ENCODE measurements at regions not wholly inside any gene's neighbourhood (a gene's known extent, or its start where the extent isn't known, plus 50 kb on each side); places are given as distances from the start of the nearest gene placed in this dataset.

- H3K18ac ChIP-seq (ENCODE audit: extremely low read depth, low read length) = no peak overlapping the region
- H2AFZ ChIP-seq (ENCODE audit: low read length) = no peak overlapping the region
- H2BK15ac ChIP-seq (ENCODE audit: low read length) = no peak overlapping the region
- no peak overlapping the region for H4K5ac ChIP-seq (ENCODE audit: insufficient read length, low read depth, low read length)
- H3K9ac ChIP-seq (replicated peaks in 1 of 4; ENCODE audit: extremely low read depth in 1 of 4, low read depth in 3 of 4, low read length in 3 of 4) = no peak overlapping the region
- H2AK5ac ChIP-seq (ENCODE audit: low read depth, low read length) = no peak overlapping the region
- H3K4me1 ChIP-seq (replicated peaks in 1 of 4; ENCODE audit: control insufficient read depth in 3 of 4, insufficient read depth in 4 of 4, low read length in 3 of 4) = peaks cover 8 to 9% (median 8%) of the 10 kb centered on the region in 4 experiments
- ChIA-PET CTCF (ENCODE audit: partially characterized antibody) (interaction anchor here (0.6 to 4.0 kb wide), 6 partner anchors 10 to 139 kb away, joined by 3 to 26 read pairs (median 5); no protein-coding TSS in a partner anchor), POLR2A (ENCODE audit: partially characterized antibody) (no interaction called here)
- H3K9me3 ChIP-seq (ENCODE audit: insufficient read depth in 2 of 2, low read depth in 1 of 2, low read length in 1 of 2) = no peaks in the 10 kb centered on the region
- H3K23ac ChIP-seq (ENCODE audit: insufficient read length) = no peak overlapping the region
- H2BK5ac ChIP-seq (ENCODE audit: low read depth, low read length) = no peak overlapping the region
- H3K36me3 ChIP-seq (ENCODE audit: control insufficient read depth in 2 of 4, insufficient read depth in 4 of 4, low read length in 3 of 4) = peaks cover 0 to 2% (median 0%) of the 10 kb centered on the region in 4 experiments; a peak in 1 of 8 replicates
- no peak overlapping the region for H3K14ac ChIP-seq (ENCODE audit: insufficient read length)
- H3K27ac ChIP-seq (ENCODE audit: low read depth, low read length) = no peak overlapping the region
- H2BK12ac ChIP-seq (ENCODE audit: low read depth, low read length) = no peak overlapping the region
- H3K4me2 ChIP-seq (ENCODE audit: insufficient read depth in 1 of 2, low read depth in 2 of 2, low read length in 2 of 2) = no peak overlapping the region
- no peak overlapping the region for H2BK120ac ChIP-seq (replicated peaks; ENCODE audit: low read depth, low read length)
- no peaks in the 10 kb centered on the region for H3K79me2 ChIP-seq (ENCODE audit: control insufficient read depth in 1 of 2, insufficient read depth in 2 of 2, low read length in 2 of 2)
- no peaks in the 10 kb centered on the region for H3K27me3 ChIP-seq (replicated peaks in 1 of 4; ENCODE audit: control insufficient read depth in 3 of 4, extremely low read depth in 1 of 4, insufficient read depth in 3 of 4, low read length in 3 of 4)
- no peak for DNase-seq (ENCODE audit: low read depth in 1 of 2, low spot score in 2 of 2)
- H3K79me1 ChIP-seq (ENCODE audit: low read depth, low read length) = no peaks in the 10 kb centered on the region
- no peak overlapping the region for H3K56ac ChIP-seq (replicated peaks; ENCODE audit: insufficient read length, low read depth, low read length)
- no peak overlapping the region for H2BK20ac ChIP-seq (ENCODE audit: low read length)
- WGBS, 2 experiments (ENCODE audit: extremely low coverage in 1 of 2, insufficient coverage in 1 of 2, insufficient read length in 1 of 2, insufficient replicate concordance in 2 of 2, low coverage in 1 of 2, low lambda C conversion rate in 2 of 2, missing lambda C conversion rate in 1 of 2) = 97% methylated on average over 10 of the region's 10 CpGs; no CpG with 5 or more reads in 1 of the 2 experiments
- H4K20me1 ChIP-seq (replicated peaks in 1 of 2; ENCODE audit: control insufficient read depth in 1 of 2, insufficient read depth in 2 of 2, low read length in 2 of 2) = peaks cover 0 to 4% of the 10 kb centered on the region in 2 experiments
- H4K91ac ChIP-seq (replicated peaks; ENCODE audit: insufficient read length, low read length) = no peak overlapping the region
- H3K4ac ChIP-seq (replicated peaks; ENCODE audit: insufficient read length, low read depth, low read length) = no peak overlapping the region
- no peak for FAIRE-seq
- H3K4me3 ChIP-seq (ENCODE audit: extremely low read depth in 1 of 4, insufficient read depth in 2 of 4, low read depth in 3 of 4, low read length in 4 of 4) = no peak overlapping the region
- H3K23me2 ChIP-seq (ENCODE audit: low read depth, low read length) = no peaks in the 10 kb centered on the region; the same call in 1 of the 2 replicates
- no peak overlapping the region for H4K8ac ChIP-seq (ENCODE audit: extremely low read depth, insufficient read depth, low read length)
- TF ChIP-seq JUND (IDR thresholded peaks at IDR 0.05; ENCODE audit: low read length) (no peak), ZNF274 (IDR thresholded peaks at IDR 0.05; ENCODE audit: borderline replicate concordance, extremely low read depth, low read length) (no peak), POLR2AphosphoS5 (IDR thresholded peaks at IDR 0.05; ENCODE audit: low read depth, low read length) (no peak), TCF12 (IDR thresholded peaks at IDR 0.05; ENCODE audit: low read depth, low read length) (no peak), MAX (IDR thresholded peaks at IDR 0.05) (no peak), RAD21 (IDR thresholded peaks at IDR 0.05 in 1 of 2, conservative IDR thresholded peaks at IDR 0.05 in 1 of 2; ENCODE audit: low read depth in 2 of 2, low read length in 2 of 2) (no peak), TBP (IDR thresholded peaks at IDR 0.05; ENCODE audit: low read depth, low read length) (no peak), CREB1 (IDR thresholded peaks at IDR 0.05) (no peak), RFX5 (IDR thresholded peaks at IDR 0.05; ENCODE audit: borderline replicate concordance, low read depth, low read length) (no peak), CEBPB (IDR thresholded peaks at IDR 0.05; ENCODE audit: low read depth, low read length) (no peak), KDM1A (IDR thresholded peaks at IDR 0.05; ENCODE audit: borderline replicate concordance, low read length) (no peak), JUN (IDR thresholded peaks at IDR 0.05; ENCODE audit: low read depth, low read length) (no peak), TAF7 (optimal IDR thresholded peaks at IDR 0.05; ENCODE audit: borderline replicate concordance, low read depth, low read length) (no peak), SIRT6 (IDR thresholded peaks at IDR 0.05; ENCODE audit: low read length) (no peak), BRCA1 (IDR thresholded peaks at IDR 0.05; ENCODE audit: low read depth, low read length) (no peak), TAF1 (IDR thresholded peaks at IDR 0.05; ENCODE audit: low read depth, low read length) (no peak)
Measured at GRCh38 chr12:111288771-111289170, 80.1 kb downstream of the PHETA1 start.
